Trophoblast cell (in vitro differentiated cells and primary cell): ENCODE measurements at regions not wholly inside any gene's neighbourhood (a gene's known extent, or its start where the extent isn't known, plus 50 kb on each side); places are given as distances from the start of the nearest gene placed in this dataset.

ENCODE experiments used
- DNase-seq, 2 donors: peaks; one replicate each; pipeline ENCODE4 v3.0.0-alpha.2; 2016
- H2AFZ ChIP-seq: 2 replicates; pipeline ENCODE4 v1.6.1; 2013; ENCODE audit warnings: low read length, moderate library complexity, mild to moderate bottlenecking; ENCODE audit not compliant: insufficient read depth, poor library complexity
- H2AK5ac ChIP-seq: 2 replicates; pipeline ENCODE4 v1.6.1; 2013; ENCODE audit warnings: mild to moderate bottlenecking, low read length
- H2BK120ac ChIP-seq: 2 replicates; pipeline ENCODE4 v1.6.1; 2013; ENCODE audit warnings: low read length, mild to moderate bottlenecking, moderate library complexity; ENCODE audit not compliant: insufficient read depth, poor library complexity
- H2BK12ac ChIP-seq: 2 replicates; pipeline ENCODE4 v1.6.1; 2013; ENCODE audit warnings: mild to moderate bottlenecking, low read length, moderate library complexity
- H2BK5ac ChIP-seq: 2 replicates; pipeline ENCODE4 v1.6.1; 2013; ENCODE audit warnings: low read length, low read depth, moderate library complexity, mild to moderate bottlenecking; ENCODE audit not compliant: poor library complexity
- H3K14ac ChIP-seq: 2 replicates; pipeline ENCODE4 v1.6.1; 2013; ENCODE audit warnings: mild to moderate bottlenecking, low read length
- H3K18ac ChIP-seq: 2 replicates; pipeline ENCODE4 v1.6.1; 2013; ENCODE audit warnings: mild to moderate bottlenecking, low read length
- H3K23ac ChIP-seq: 2 replicates; pipeline ENCODE4 v1.6.1; 2013; ENCODE audit warnings: low read length
- H3K27ac ChIP-seq: 2 replicates; pipeline ENCODE4 v1.5.1; 2013; ENCODE audit warnings: low read depth, mild to moderate bottlenecking, inconsistent platforms, low read length, moderate library complexity
- H3K27me3 ChIP-seq: 2 replicates; pipeline ENCODE4 v1.6.1; 2013; ENCODE audit warnings: inconsistent platforms, mild to moderate bottlenecking, low read length, moderate library complexity; ENCODE audit not compliant: insufficient read depth
- H3K36me3 ChIP-seq, 2 experiments: 1 replicate in 1 of 2; 2 replicates in 1 of 2; pipeline ENCODE4 v1.6.1; 2013; ENCODE audit warnings: low read length in 2 of 2, mild to moderate bottlenecking in 2 of 2, moderate library complexity in 1 of 2; ENCODE audit not compliant: insufficient read depth in 2 of 2, control insufficient read depth in 1 of 2
- H3K4ac ChIP-seq: 2 replicates; pipeline ENCODE4 v1.6.1; 2013; ENCODE audit warnings: low read depth, mild to moderate bottlenecking, low read length, moderate library complexity
- H3K4me1 ChIP-seq, 2 experiments: 1 replicate in 1 of 2; 2 replicates in 1 of 2; pipeline ENCODE4 v1.6.1; 2013; ENCODE audit warnings: low read length in 2 of 2, mild to moderate bottlenecking in 2 of 2, moderate library complexity in 1 of 2; ENCODE audit not compliant: insufficient read depth in 2 of 2, control insufficient read depth in 1 of 2
- H3K4me2 ChIP-seq: 2 replicates; pipeline ENCODE4 v1.6.1; 2013; ENCODE audit warnings: inconsistent platforms, mild to moderate bottlenecking, low read length, moderate library complexity
- H3K4me3 ChIP-seq: 2 replicates; pipeline ENCODE4 v1.5.1; 2013; ENCODE audit warnings: mild to moderate bottlenecking, low read depth, low read length, inconsistent platforms
- H3K79me1 ChIP-seq: one replicate; pipeline ENCODE4 v1.6.1; 2013; ENCODE audit warnings: low read length
- H3K79me2 ChIP-seq: 2 replicates; pipeline ENCODE4 v1.6.1; 2013; ENCODE audit warnings: low read length, mild to moderate bottlenecking; ENCODE audit not compliant: control insufficient read depth, insufficient read depth, poor library complexity
- H3K9ac ChIP-seq: 2 replicates; pipeline ENCODE4 v1.6.1; 2013; ENCODE audit warnings: mild to moderate bottlenecking, low read length
- H3K9me3 ChIP-seq: 2 replicates; pipeline ENCODE4 v1.6.1; 2013; ENCODE audit warnings: low read depth, mild to moderate bottlenecking, control low read depth, inconsistent platforms, low read length; ENCODE audit not compliant: insufficient read depth
- H4K12ac ChIP-seq: 2 replicates; pipeline ENCODE4 v1.6.1; 2013; ENCODE audit warnings: low read depth, mild to moderate bottlenecking, low read length, moderate library complexity
- H4K8ac ChIP-seq: 2 replicates; pipeline ENCODE4 v1.6.1; 2013; ENCODE audit warnings: low read depth, mild to moderate bottlenecking, low read length, moderate library complexity
- H4K91ac ChIP-seq: one replicate; pipeline ENCODE4 v1.6.1; 2013; ENCODE audit warnings: low read depth, mild to moderate bottlenecking, low read length, moderate library complexity
- WGBS: extraction: QIAGEN DNeasy Blood & Tissue Kit; methylation state at CpG from one replicate; pipeline ENCODE4 v1.1.7; 2013; ENCODE audit warnings: missing lambda C conversion rate; ENCODE audit not compliant: insufficient read length, insufficient coverage; ENCODE audit errors: extremely low coverage; 5-methylcytosine and 5-hydroxymethylcytosine counted together

DNA sequence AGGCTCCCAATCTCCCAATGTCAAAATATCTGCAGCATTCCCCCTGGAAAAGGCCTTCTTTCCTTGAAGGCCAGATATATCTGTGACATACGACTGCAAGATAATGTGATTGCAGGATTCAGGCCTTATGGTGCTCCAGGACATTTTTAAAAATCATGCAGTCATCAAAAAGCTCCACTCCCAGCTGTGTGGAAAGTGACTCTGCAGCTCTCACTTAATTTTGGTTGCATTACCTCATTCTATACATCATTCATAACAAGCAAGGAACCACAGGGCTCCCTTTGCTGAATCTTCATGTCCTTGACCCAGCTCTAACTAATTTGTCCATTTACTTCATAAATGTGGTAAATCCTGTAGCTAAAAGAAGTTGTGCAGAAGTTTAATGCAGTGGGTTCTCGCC, 386.2 kb upstream of the SLC30A5 start:
- Histone ChIP-seq H2BK12ac (no peak overlapping the region), H3K27ac (no peak overlapping the region), H2BK120ac (no peak overlapping the region), H4K12ac (no peak overlapping the region), H3K9ac (no peak overlapping the region), H3K23ac (no peak overlapping the region), H2AFZ (no peak overlapping the region), H3K4me1 (peaks cover 3 to 5% of the 10 kb centered on the region in 2 experiments), H2AK5ac (no peak overlapping the region), H3K27me3 (no peaks in the 10 kb centered on the region), H3K79me2 (peaks cover 2% of the 10 kb centered on the region), H3K4me3 (no peak overlapping the region), H4K91ac (no peak overlapping the region), H3K9me3 (no peaks in the 10 kb centered on the region), H4K8ac (no peak overlapping the region), H3K14ac (no peak overlapping the region), H3K18ac (no peak overlapping the region), H3K4ac (no peak overlapping the region), H3K4me2 (no peak overlapping the region), H3K79me1 (no peaks in the 10 kb centered on the region), H3K36me3 (no peaks in the 10 kb centered on the region), H2BK5ac (no peak overlapping the region)
- WGBS, result no CpG with 5 or more reads among the region's 2 CpGs
- DNase-seq, result no peak

DNA sequence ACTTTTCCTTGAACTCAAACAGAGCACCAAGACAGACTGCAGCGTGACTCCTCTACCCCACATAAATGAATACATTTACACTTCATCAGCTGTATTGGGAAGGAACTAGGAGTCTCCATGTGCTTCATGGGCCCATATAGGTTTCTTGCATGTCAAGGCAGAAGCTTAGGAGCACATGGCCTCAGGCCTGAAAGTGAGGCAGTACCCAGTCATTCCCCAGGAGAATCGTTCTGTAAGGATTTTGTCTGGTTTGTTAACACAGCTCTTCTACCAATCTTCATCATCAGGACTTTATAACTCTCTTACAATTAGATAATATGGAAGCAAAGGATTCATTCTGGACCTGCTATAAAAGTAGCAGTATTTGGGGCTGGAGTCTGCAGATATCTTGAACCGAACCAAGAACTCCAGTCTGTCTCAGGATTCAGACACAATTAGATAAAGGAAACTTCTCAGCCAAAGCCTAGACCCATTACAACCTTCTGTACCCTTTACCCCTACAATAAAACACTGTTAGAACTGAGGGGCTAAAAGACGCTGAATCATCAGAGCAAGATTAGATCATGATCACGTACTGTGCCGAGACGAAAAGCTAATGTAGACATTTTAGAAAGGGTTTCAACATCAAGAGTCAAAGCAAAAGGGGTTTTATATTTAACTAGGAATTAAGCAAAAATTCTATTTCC, 385.5 kb upstream of the SLC30A5 start:
- H3K79me2 ChIP-seq, result peaks cover 2% of the 10 kb centered on the region
- H4K8ac ChIP-seq, result no peak overlapping the region
- H3K9me3 ChIP-seq, result no peaks in the 10 kb centered on the region
- H3K9ac ChIP-seq, result no peak overlapping the region
- peaks cover 3 to 5% of the 10 kb centered on the region in 2 experiments for H3K4me1 ChIP-seq
- H2BK120ac ChIP-seq, result no peak overlapping the region
- no peak overlapping the region for H2BK12ac ChIP-seq
- H2AFZ ChIP-seq, result no peak overlapping the region
- no peak overlapping the region for H3K4me2 ChIP-seq
- H3K79me1 ChIP-seq, result no peaks in the 10 kb centered on the region
- no peak overlapping the region for H4K91ac ChIP-seq
- no peaks in the 10 kb centered on the region for H3K36me3 ChIP-seq
- WGBS, result no CpG with 5 or more reads among the region's 7 CpGs
- no peak overlapping the region for H4K12ac ChIP-seq
- H2AK5ac ChIP-seq, result no peak overlapping the region
- no peak overlapping the region for H3K27ac ChIP-seq
- no peak overlapping the region for H3K4me3 ChIP-seq
- H3K23ac ChIP-seq, result no peak overlapping the region
- no peaks in the 10 kb centered on the region for H3K27me3 ChIP-seq
- H3K18ac ChIP-seq, result no peak overlapping the region
- no peak for DNase-seq
- no peak overlapping the region for H3K4ac ChIP-seq
- no peak overlapping the region for H3K14ac ChIP-seq
- no peak overlapping the region for H2BK5ac ChIP-seq

DNA sequence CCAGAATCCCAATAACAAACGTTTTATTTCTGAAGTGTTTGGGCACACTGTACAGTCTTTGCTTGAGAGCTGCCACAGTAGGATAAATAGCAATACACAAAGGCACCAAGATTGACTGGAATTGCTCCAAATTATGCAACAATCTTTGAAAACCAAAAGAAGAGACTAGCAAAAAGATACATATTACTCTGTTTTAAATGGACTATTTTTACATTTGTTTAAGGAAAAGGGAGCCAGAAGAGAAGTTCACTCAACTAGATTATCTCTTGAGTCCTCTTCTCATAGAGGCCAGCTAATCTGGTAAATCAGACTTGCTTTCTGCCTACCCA, 385.0 kb upstream of the SLC30A5 start:
- no peak overlapping the region for H3K23ac ChIP-seq
- H4K91ac ChIP-seq, result no peak overlapping the region
- H3K79me1 ChIP-seq, result no peaks in the 10 kb centered on the region
- H2BK12ac ChIP-seq, result no peak overlapping the region
- H4K12ac ChIP-seq, result no peak overlapping the region
- H3K18ac ChIP-seq, result no peak overlapping the region
- no peak overlapping the region for H3K27ac ChIP-seq
- no peak overlapping the region for H2BK120ac ChIP-seq
- H3K4me2 ChIP-seq, result no peak overlapping the region
- no peak overlapping the region for H2BK5ac ChIP-seq
- H3K14ac ChIP-seq, result no peak overlapping the region
- H4K8ac ChIP-seq, result no peak overlapping the region
- no CpG with 5 or more reads among the region's 1 CpG for WGBS
- no peak overlapping the region for H3K4me3 ChIP-seq
- no peak overlapping the region for H3K4ac ChIP-seq
- H3K9me3 ChIP-seq, result no peaks in the 10 kb centered on the region
- H2AFZ ChIP-seq, result no peak overlapping the region
- H3K79me2 ChIP-seq, result peaks cover 2% of the 10 kb centered on the region
- no peaks in the 10 kb centered on the region for H3K36me3 ChIP-seq
- H3K4me1 ChIP-seq, result peaks cover 3 to 5% of the 10 kb centered on the region in 2 experiments
- H2AK5ac ChIP-seq, result no peak overlapping the region
- no peak for DNase-seq
- H3K9ac ChIP-seq, result no peak overlapping the region
- no peaks in the 10 kb centered on the region for H3K27me3 ChIP-seq

DNA sequence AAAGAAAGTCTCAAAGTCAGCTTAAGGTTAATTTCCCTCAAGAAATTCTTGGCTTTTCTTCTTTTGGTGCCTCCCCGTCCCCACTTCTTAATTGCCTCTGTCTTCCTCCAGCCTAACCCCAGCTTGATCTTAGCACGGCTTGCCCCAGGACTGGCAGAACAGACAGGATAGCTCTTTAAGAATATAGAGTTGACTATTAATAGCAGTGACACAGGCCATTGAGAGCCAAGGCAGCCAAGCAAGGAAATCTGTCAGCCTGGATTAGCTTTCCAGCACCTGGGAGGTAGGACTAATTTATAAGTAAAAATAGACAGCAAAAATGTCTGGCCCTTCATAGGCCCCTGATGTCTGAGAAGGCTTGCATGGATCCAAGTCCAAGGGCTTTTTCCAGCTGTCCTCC, 384.6 kb upstream of the SLC30A5 start:
- no peak overlapping the region for H2BK12ac ChIP-seq
- no peak overlapping the region for H3K23ac ChIP-seq
- WGBS, result no CpG with 5 or more reads among the region's 2 CpGs
- no peaks in the 10 kb centered on the region for H3K79me1 ChIP-seq
- H4K12ac ChIP-seq, result no peak overlapping the region
- no peaks in the 10 kb centered on the region for H3K36me3 ChIP-seq
- H4K8ac ChIP-seq, result no peak overlapping the region
- H2AFZ ChIP-seq, result no peak overlapping the region
- no peak overlapping the region for H3K4me3 ChIP-seq
- H3K18ac ChIP-seq, result no peak overlapping the region
- H3K27me3 ChIP-seq, result no peaks in the 10 kb centered on the region
- no peak overlapping the region for H3K14ac ChIP-seq
- H3K4me1 ChIP-seq, result peaks cover 3 to 5% of the 10 kb centered on the region in 2 experiments
- H3K79me2 ChIP-seq, result peaks cover 2% of the 10 kb centered on the region
- H3K27ac ChIP-seq, result no peak overlapping the region
- H3K4ac ChIP-seq, result no peak overlapping the region
- no peaks in the 10 kb centered on the region for H3K9me3 ChIP-seq
- no peak overlapping the region for H4K91ac ChIP-seq
- H3K9ac ChIP-seq, result no peak overlapping the region
- no peak overlapping the region for H3K4me2 ChIP-seq
- H2AK5ac ChIP-seq, result no peak overlapping the region
- no peak overlapping the region for H2BK5ac ChIP-seq
- no peak for DNase-seq
- no peak overlapping the region for H2BK120ac ChIP-seq
